ENCODE measurements at regions not wholly inside any gene's neighbourhood (a gene's known extent, or its start where the extent isn't known, plus 50 kb on each side); places are given as distances from the start of the nearest gene placed in this dataset.
"Not testable (repeated sequence)": the region's sequence is repeated elsewhere in the genome, so short reads cannot be mapped to it uniquely, and the experiment has no call there.

DNA sequence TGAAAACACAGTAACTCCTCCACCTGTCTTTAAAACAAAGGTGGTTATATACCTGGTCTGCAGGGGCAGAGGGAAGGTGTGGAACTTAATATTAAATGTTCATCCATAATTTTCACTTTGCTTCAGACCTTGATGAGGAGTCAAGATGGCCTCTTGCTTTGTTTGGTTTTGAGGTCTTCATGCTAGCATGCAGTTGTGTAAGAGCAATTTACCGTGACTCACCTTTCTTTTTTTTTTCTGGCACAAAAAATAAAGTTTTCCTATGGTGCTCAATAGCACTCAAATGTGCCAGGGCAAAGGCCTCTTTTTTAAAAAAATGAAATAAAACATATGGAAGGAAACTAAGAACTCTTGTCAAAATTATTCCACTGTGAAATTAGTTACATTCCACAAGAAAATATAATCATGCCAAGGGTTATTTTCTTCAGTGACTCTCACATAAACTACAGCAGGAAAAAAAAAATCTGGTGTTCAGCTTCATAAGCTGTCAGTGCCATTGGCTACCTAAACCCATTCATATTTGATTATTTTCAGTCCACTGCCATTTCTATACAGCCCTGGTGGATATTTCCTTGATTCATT, 128.2 kb downstream of the SLC7A11 start:
- Histone ChIP-seq H3K27me3 (ENCODE audit: control insufficient read depth, insufficient read depth, low read length) (no peaks in the 10 kb centered on the region), H3K4me3 (ENCODE audit: low read depth, low read length) (no peak overlapping the region), H3K9me3 (ENCODE audit: control insufficient read depth, insufficient read depth, low read length) (no peaks in the 10 kb centered on the region), H3K27ac (ENCODE audit: low read depth, low read length) (no peak overlapping the region)
- CTCF ChIA-PET: interaction anchor here (1.1 kb wide), 1 partner anchor 24 kb away, joined by 4 read pairs; no protein-coding TSS in a partner anchor
- DNase-seq (ENCODE audit: low read depth, low spot score): peak; percentile 16
- TF ChIP-seq, protein P1, sequence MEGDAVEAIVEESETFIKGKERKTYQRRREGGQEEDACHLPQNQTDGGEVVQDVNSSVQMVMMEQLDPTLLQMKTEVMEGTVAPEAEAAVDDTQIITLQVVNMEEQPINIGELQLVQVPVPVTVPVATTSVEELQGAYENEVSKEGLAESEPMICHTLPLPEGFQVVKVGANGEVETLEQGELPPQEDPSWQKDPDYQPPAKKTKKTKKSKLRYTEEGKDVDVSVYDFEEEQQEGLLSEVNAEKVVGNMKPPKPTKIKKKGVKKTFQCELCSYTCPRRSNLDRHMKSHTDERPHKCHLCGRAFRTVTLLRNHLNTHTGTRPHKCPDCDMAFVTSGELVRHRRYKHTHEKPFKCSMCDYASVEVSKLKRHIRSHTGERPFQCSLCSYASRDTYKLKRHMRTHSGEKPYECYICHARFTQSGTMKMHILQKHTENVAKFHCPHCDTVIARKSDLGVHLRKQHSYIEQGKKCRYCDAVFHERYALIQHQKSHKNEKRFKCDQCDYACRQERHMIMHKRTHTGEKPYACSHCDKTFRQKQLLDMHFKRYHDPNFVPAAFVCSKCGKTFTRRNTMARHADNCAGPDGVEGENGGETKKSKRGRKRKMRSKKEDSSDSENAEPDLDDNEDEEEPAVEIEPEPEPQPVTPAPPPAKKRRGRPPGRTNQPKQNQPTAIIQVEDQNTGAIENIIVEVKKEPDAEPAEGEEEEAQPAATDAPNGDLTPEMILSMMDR (IDR thresholded peaks at IDR 0.05; ENCODE audit: low read depth, low read length): no peak
- POLR2A ChIA-PET: no interaction called here

DNA sequence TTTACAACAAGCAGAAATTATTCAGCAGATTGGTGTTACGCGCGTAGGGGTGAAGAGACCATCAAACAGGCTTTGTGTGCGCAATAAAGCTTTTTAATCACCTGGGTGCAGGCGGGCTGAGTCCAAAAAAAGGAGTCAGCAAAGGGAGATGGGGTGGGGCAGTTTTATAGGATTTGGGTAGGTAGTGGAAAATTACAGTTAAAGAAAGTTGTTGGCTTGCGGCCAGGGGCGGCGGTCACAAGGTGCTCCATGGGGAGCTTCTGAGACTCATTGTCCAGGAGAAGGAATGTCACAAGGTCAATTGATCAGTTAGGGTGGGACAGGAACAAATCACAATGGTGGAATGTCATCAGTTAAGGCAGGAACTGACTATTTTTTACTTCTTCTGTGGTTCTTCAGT, 129.3 kb downstream of the SLC7A11 start:
- POLR2A ChIA-PET; DNase-seq (ENCODE audit: low read depth, low spot score); H3K27ac ChIP-seq (ENCODE audit: low read depth, low read length); H3K9me3 ChIP-seq (ENCODE audit: control insufficient read depth, insufficient read depth, low read length); H3K4me3 ChIP-seq (ENCODE audit: low read depth, low read length); H3K27me3 ChIP-seq (ENCODE audit: control insufficient read depth, insufficient read depth, low read length): not testable (repeated sequence)
- CTCF ChIA-PET: interaction anchor here (1.1 kb wide), 1 partner anchor 23 kb away, joined by 4 read pairs; no protein-coding TSS in a partner anchor

DNA sequence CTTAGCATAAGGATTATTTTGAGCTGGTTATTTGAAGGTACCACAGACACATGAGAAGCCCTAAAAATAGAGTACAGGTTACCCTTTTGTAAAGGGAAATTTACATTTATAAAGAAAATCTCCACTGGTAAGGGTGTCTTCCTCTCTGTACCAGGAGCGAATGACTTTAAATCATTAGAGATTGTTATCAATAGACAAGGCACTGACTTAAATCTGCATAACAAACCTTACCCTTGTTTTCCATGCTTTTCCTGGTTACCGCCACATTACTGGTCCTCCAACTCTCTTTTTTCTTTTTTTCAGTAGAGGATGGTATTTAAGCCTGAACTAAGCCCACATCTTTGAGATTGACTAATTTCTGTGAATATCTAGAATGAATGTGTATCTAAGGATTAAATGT, 129.8 kb downstream of the SLC7A11 start:
- no peak overlapping the region for H3K27ac ChIP-seq (ENCODE audit: low read depth, low read length)
- H3K4me3 ChIP-seq (ENCODE audit: low read depth, low read length): no peak overlapping the region
- DNase-seq (ENCODE audit: low read depth, low spot score): no peak
- POLR2A ChIA-PET: no interaction called here
- CTCF ChIA-PET: interaction anchor here (2.0 kb wide), 1 partner anchor 22 kb away, joined by 12 read pairs; no protein-coding TSS in a partner anchor
- H3K27me3 ChIP-seq (ENCODE audit: control insufficient read depth, insufficient read depth, low read length): no peaks in the 10 kb centered on the region
- peaks cover 2% of the 10 kb centered on the region; the same call in 1 of the 2 replicates for H3K9me3 ChIP-seq (ENCODE audit: control insufficient read depth, insufficient read depth, low read length)
- TF ChIP-seq, protein P1 (IDR thresholded peaks at IDR 0.05; ENCODE audit: low read depth, low read length): no peak

DNA sequence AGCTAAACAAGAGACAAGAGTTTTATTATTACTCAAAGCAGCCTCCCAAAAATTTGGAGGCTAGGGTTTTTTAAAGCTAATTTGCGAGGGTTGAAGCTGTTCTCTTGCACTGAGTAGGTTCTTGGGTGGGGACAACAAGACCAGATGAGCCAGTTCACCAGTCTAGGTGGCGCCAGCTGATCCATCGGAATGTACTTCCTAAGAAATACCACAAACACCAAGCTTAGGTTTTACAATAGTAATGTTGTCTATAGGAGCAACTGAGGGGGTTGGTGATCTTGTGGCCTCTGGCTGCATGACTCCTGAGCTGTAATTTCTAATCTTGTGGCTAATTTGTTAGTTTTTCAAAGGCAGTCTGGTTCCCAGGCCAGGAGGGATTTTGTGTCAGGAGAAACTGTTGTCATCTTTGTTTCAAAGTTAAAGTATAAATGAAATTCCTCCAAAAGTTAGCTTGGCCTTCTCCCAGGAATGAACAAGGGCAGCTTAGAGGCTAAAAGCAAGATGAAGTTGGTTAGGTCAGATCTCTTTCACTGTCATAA, 130.6 kb downstream of the SLC7A11 start:
- TF ChIP-seq, protein P1 (IDR thresholded peaks at IDR 0.05; ENCODE audit: low read depth, low read length): no peak
- DNase-seq (ENCODE audit: low read depth, low spot score): no peak
- ChIA-PET CTCF (interaction anchor here (2.0 kb wide), 1 partner anchor 21 kb away, joined by 12 read pairs; no protein-coding TSS in a partner anchor), POLR2A (no interaction called here)
- no peak overlapping the region for H3K27ac ChIP-seq (ENCODE audit: low read depth, low read length)
- H3K27me3 ChIP-seq (ENCODE audit: control insufficient read depth, insufficient read depth, low read length): no peaks in the 10 kb centered on the region
- no peak overlapping the region for H3K4me3 ChIP-seq (ENCODE audit: low read depth, low read length)
- peaks cover 2% of the 10 kb centered on the region; the same call in 1 of the 2 replicates for H3K9me3 ChIP-seq (ENCODE audit: control insufficient read depth, insufficient read depth, low read length)

DNA sequence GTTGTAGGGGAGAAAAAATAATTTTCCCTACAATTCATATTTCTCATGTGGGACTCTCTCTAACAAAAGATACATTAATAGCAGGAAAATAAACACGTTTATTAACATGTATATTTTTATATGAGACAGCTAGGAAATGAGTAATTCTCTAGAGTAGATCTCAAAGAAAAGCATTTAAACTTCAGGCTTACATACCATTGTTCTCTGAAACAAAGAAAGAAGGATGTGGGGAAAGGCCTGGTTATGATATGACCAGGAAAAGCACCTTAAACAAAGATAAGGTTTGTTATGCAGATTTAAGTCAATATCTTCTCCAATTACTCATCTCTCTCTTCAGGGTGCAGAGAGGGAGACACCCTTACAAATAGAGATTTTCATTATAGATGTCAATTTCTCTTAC, 131.3 kb downstream of the SLC7A11 start:
- H3K4me3 ChIP-seq (ENCODE audit: low read depth, low read length): no peak overlapping the region
- TF ChIP-seq, protein P1 (IDR thresholded peaks at IDR 0.05; ENCODE audit: low read depth, low read length): no peak
- no peaks in the 10 kb centered on the region for H3K27me3 ChIP-seq (ENCODE audit: control insufficient read depth, insufficient read depth, low read length)
- peaks cover 2% of the 10 kb centered on the region; the same call in 1 of the 2 replicates for H3K9me3 ChIP-seq (ENCODE audit: control insufficient read depth, insufficient read depth, low read length)
- no peak for DNase-seq (ENCODE audit: low read depth, low spot score)
- POLR2A ChIA-PET: no interaction called here
- H3K27ac ChIP-seq (ENCODE audit: low read depth, low read length): no peak overlapping the region
- CTCF ChIA-PET: interaction anchor here (2.0 kb wide), 1 partner anchor 20 kb away, joined by 12 read pairs; no protein-coding TSS in a partner anchor
